T-cell (primary cell): ENCODE measurements at regions not wholly inside any gene's neighbourhood (a gene's known extent, or its start where the extent isn't known, plus 50 kb on each side); places are given as distances from the start of the nearest gene placed in this dataset.

Experiments
- ATAC-seq, 4 experiments: fragments of 200-7000 bp in 3 of 4; fragments of 150-1000 bp in 1 of 4; cut with Tn5 transposase; replicated peaks in 1 of 4; 1 replicate in 3 of 4; 2 replicates in 1 of 4; pipeline ENCODE4 v1.10.0; 2021; ENCODE audit warnings: moderate library complexity in 3 of 4, mild to moderate bottlenecking in 2 of 4, moderate number of reproducible peaks in 1 of 4
- CTCF ChIA-PET, 2 donors: fragments of 300-600 bp; sonication (Branson Sonifier 250); formaldehyde crosslinking; loops; one replicate each; lab custom pipeline; 2022; ENCODE audit warnings: antibody characterized with exemption in 2 of 2; lab: Charles Lee
- POLR2A ChIA-PET, 2 donors: fragments of 300-600 bp; sonication (Branson Sonifier 250); formaldehyde crosslinking; loops; one replicate each; lab custom pipeline; 2022; ENCODE audit warnings: antibody characterized with exemption in 2 of 2; lab: Charles Lee
- DNase-seq, 35 experiments: peaks; one replicate each; pipeline versions ENCODE4 v3.0.0 to v3.0.0-alpha.2; 2013 to 2023
- H3K27ac ChIP-seq: one replicate; pipeline ENCODE4 v1.5.1; 2013; ENCODE audit warnings: low read length
- H3K27me3 ChIP-seq, 2 experiments: replicated peaks in 1 of 2; 1 replicate in 1 of 2; 2 replicates in 1 of 2; pipeline versions ENCODE4 v1.6.1 to v1.7.0; 2013; ENCODE audit warnings: low read length in 1 of 2, mixed read lengths in 1 of 2; ENCODE audit not compliant: control insufficient read depth in 2 of 2, insufficient read depth in 2 of 2; ENCODE audit errors: extremely low read depth in 1 of 2
- H3K36me3 ChIP-seq, 2 donors: 1 replicate in 1 of 2; 2 replicates in 1 of 2; pipeline versions ENCODE4 v1.6.1 to v1.7.0; 2013; ENCODE audit warnings: low read length in 1 of 2; ENCODE audit not compliant: control insufficient read depth in 2 of 2, insufficient read depth in 1 of 2; ENCODE audit errors: extremely low read depth in 1 of 2
- H3K4me1 ChIP-seq, 2 experiments: 1 replicate in 1 of 2; 2 replicates in 1 of 2; pipeline versions ENCODE4 v1.6.1 to v1.7.0; 2013; ENCODE audit warnings: low read length in 2 of 2, mixed read lengths in 1 of 2; ENCODE audit not compliant: insufficient read depth in 2 of 2, control insufficient read depth in 1 of 2; ENCODE audit errors: extremely low read depth in 1 of 2
- H3K4me3 ChIP-seq, 2 donors: 1 replicate in 1 of 2; 2 replicates in 1 of 2; pipeline versions ENCODE4 v1.5.1 to v1.7.0; 2013; ENCODE audit warnings: mild to moderate bottlenecking in 2 of 2, low read length in 1 of 2, moderate library complexity in 1 of 2; ENCODE audit not compliant: control insufficient read depth in 1 of 2; ENCODE audit errors: extremely low read depth in 1 of 2
- H3K9me3 ChIP-seq: 2 replicates; pipeline ENCODE4 v1.7.0; 2013
- H3K27ac Mint-ChIP-seq, 2 donors: one replicate each; pipeline ENCODE4 v1.8.0; 2020 to 2021; ENCODE audit warnings: mild to moderate bottlenecking in 2 of 2, mixed read lengths in 2 of 2
- H3K27me3 Mint-ChIP-seq, 2 donors: one replicate each; pipeline ENCODE4 v1.8.0; 2021 to 2022; ENCODE audit warnings: mixed read lengths in 2 of 2
- H3K36me3 Mint-ChIP-seq: one replicate; pipeline ENCODE4 v1.8.0; 2021; ENCODE audit warnings: mixed read lengths
- H3K4me1 Mint-ChIP-seq, 3 donors: one replicate each; pipeline ENCODE4 v1.8.0; 2020 to 2022; ENCODE audit warnings: mixed read lengths in 3 of 3, mild to moderate bottlenecking in 1 of 3
- H3K4me3 Mint-ChIP-seq, 3 donors: one replicate each; pipeline ENCODE4 v1.8.0; 2020 to 2022; ENCODE audit warnings: mild to moderate bottlenecking in 3 of 3, mixed read lengths in 3 of 3, moderate library complexity in 3 of 3
- H3K9me3 Mint-ChIP-seq, 3 donors: one replicate each; pipeline ENCODE4 v1.8.0; 2020 to 2022; ENCODE audit warnings: mixed read lengths in 3 of 3
- WGBS: methylation state at CpG from one replicate; pipeline ENCODE4 v1.1.5; 2013; ENCODE audit warnings: missing lambda C conversion rate; ENCODE audit not compliant: insufficient coverage; 5-methylcytosine and 5-hydroxymethylcytosine counted together

GRCh38 chrX:66328950-66329596 lies 165.0 kb downstream of the HEPH start:
- Histone ChIP-seq H3K4me3 (no peak overlapping the region), H3K27me3 (no peaks in the 10 kb centered on the region), H3K4me1 (no peaks in the 10 kb centered on the region), H3K36me3 (no peaks in the 10 kb centered on the region), H3K9me3 (no peaks in the 10 kb centered on the region), H3K27ac (no peak overlapping the region)
- DNase-seq, result no peak
- no peak for ATAC-seq
- no CpG with 5 or more reads among the region's 25 CpGs for WGBS
- Mint-ChIP-seq H3K4me1 (no peaks in the 10 kb centered on the region), H3K4me3 (no peak overlapping the region), H3K27ac (no peak overlapping the region), H3K9me3 (no peaks in the 10 kb centered on the region), H3K27me3 (peaks cover 0 to 3% of the 10 kb centered on the region in 2 donors), H3K36me3 (no peaks in the 10 kb centered on the region)
- ChIA-PET CTCF (no interaction called here), POLR2A (no interaction called here)

- Mint-ChIP-seq H3K9me3 (peaks cover 0 to 5% (median 0%) of the 10 kb centered on the region in 3 donors), H3K4me3 (no peak overlapping the region), H3K4me1 (no peaks in the 10 kb centered on the region), H3K36me3 (no peaks in the 10 kb centered on the region), H3K27ac (no peak overlapping the region), H3K27me3 (peaks cover 0 to 17% of the 10 kb centered on the region in 2 donors)
- ChIA-PET CTCF (no interaction called here), POLR2A (no interaction called here)
- H3K36me3 ChIP-seq, result no peaks in the 10 kb centered on the region
- H3K9me3 ChIP-seq, result no peaks in the 10 kb centered on the region
- WGBS, result no CpG with 5 or more reads among the region's 3 CpGs
- H3K27me3 ChIP-seq, result no peaks in the 10 kb centered on the region
- no peak overlapping the region for H3K4me3 ChIP-seq
- no peak for DNase-seq
- no peak overlapping the region for H3K27ac ChIP-seq
- no peak for ATAC-seq
- H3K4me1 ChIP-seq, result no peaks in the 10 kb centered on the region
Observed at GRCh38 chrX:66360894-66361293, 196.8 kb downstream of the HEPH start.

DNA sequence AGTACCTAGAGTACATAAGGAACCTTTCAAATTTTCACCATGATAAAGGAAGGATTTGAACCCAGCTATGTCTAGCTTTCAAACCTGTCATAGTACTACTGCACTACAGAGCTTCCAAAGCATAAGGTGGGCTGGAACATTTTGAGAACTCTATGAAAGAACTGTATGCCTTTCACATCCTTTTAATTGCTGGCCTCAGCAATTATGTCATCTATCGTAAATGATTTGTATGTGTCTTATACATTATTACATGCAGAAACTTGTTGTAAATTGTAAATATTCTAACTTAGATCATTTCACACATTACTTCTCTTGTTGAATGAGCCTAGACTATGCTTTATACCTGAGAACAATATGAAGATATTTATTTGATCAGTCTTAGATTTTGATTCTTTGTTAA lies 220.7 kb downstream of the HEPH start:
- no peak overlapping the region for H3K27ac Mint-ChIP-seq
- no peaks in the 10 kb centered on the region for H3K36me3 Mint-ChIP-seq
- WGBS, result no CpG with 5 or more reads among the region's 1 CpG
- H3K4me1 Mint-ChIP-seq, result no peaks in the 10 kb centered on the region
- Histone ChIP-seq H3K27ac (no peak overlapping the region), H3K4me3 (no peak overlapping the region), H3K36me3 (no peaks in the 10 kb centered on the region), H3K9me3 (no peaks in the 10 kb centered on the region), H3K4me1 (no peaks in the 10 kb centered on the region), H3K27me3 (no peaks in the 10 kb centered on the region)
- ChIA-PET POLR2A (no interaction called here), CTCF (no interaction called here)
- DNase-seq, result no peak
- no peaks in the 10 kb centered on the region for H3K9me3 Mint-ChIP-seq
- H3K4me3 Mint-ChIP-seq, result no peak overlapping the region
- peaks cover 0 to 28% of the 10 kb centered on the region in 2 donors for H3K27me3 Mint-ChIP-seq
- ATAC-seq, result no peak

GRCh38 chrX:66399273-66399672 lies 235.2 kb downstream of the HEPH start:
- no CpG with 5 or more reads among the region's 1 CpG for whole genome bisulfite sequencing
- ChIA-PET CTCF (interaction anchor here in 1 of 2 donors (0.6 kb wide), 1 partner anchor 803 kb away, joined by 4 read pairs; no protein-coding TSS in a partner anchor), POLR2A (no interaction called here)
- Mint-ChIP-seq H3K27me3 (peaks cover 3 to 23% of the 10 kb centered on the region in 2 donors), H3K9me3 (peaks cover 7 to 9% (median 8%) of the 10 kb centered on the region in 3 donors), H3K36me3 (no peaks in the 10 kb centered on the region), H3K27ac (no peak overlapping the region), H3K4me1 (peaks cover 0 to 5% (median 5%) of the 10 kb centered on the region in 3 donors), H3K4me3 (no peak overlapping the region)
- Histone ChIP-seq H3K4me3 (no peak overlapping the region), H3K27me3 (no peaks in the 10 kb centered on the region), H3K9me3 (no peaks in the 10 kb centered on the region), H3K36me3 (no peaks in the 10 kb centered on the region), H3K27ac (no peak overlapping the region), H3K4me1 (no peaks in the 10 kb centered on the region)
- DNase-seq (no peak), ATAC-seq (no peak)

GRCh38 chrX:66402165-66402564 lies 236.7 kb downstream of the EDA2R start:
- H3K27ac ChIP-seq, result no peak overlapping the region
- Mint-ChIP-seq H3K27me3 (peaks cover 3 to 26% of the 10 kb centered on the region in 2 donors), H3K9me3 (peaks cover 0 to 2% (median 0%) of the 10 kb centered on the region in 3 donors), H3K4me1 (peaks cover 0 to 5% (median 5%) of the 10 kb centered on the region in 3 donors), H3K4me3 (no peak overlapping the region), H3K36me3 (no peaks in the 10 kb centered on the region), H3K27ac (no peak overlapping the region)
- H3K27me3 ChIP-seq, result peaks cover 0 to 2% of the 10 kb centered on the region in 2 experiments
- CTCF ChIA-PET, result no interaction called here
- DNase-seq (no peak), ATAC-seq (no peak)
- H3K9me3 ChIP-seq, result no peaks in the 10 kb centered on the region
- no peaks in the 10 kb centered on the region for H3K4me1 ChIP-seq
- POLR2A ChIA-PET, result no interaction called here
- no peaks in the 10 kb centered on the region for H3K36me3 ChIP-seq
- H3K4me3 ChIP-seq, result no peak overlapping the region

GRCh38 chrX:66408507-66408906 lies 230.4 kb downstream of the EDA2R start:
- no peak overlapping the region for H3K27ac Mint-ChIP-seq
- ChIA-PET POLR2A (no interaction called here), CTCF (interaction anchor here (0.5 to 1.0 kb wide), 4 partner anchors 323 to 830 kb away, joined by 3 to 4 read pairs (median 3); no protein-coding TSS in a partner anchor)
- Histone ChIP-seq H3K4me3 (no peak overlapping the region), H3K4me1 (no peaks in the 10 kb centered on the region), H3K27ac (no peak overlapping the region), H3K36me3 (no peaks in the 10 kb centered on the region), H3K27me3 (peaks cover 0 to 2% of the 10 kb centered on the region in 2 experiments), H3K9me3 (no peaks in the 10 kb centered on the region)
- H3K4me3 Mint-ChIP-seq, result no peak overlapping the region
- no CpG with 5 or more reads among the region's 3 CpGs for WGBS
- no peaks in the 10 kb centered on the region for H3K36me3 Mint-ChIP-seq
- ATAC-seq, result no peak
- DNase-seq, result peak in 1 of 35 experiments; percentile 36
- no peaks in the 10 kb centered on the region for H3K4me1 Mint-ChIP-seq
- H3K9me3 Mint-ChIP-seq, result no peaks in the 10 kb centered on the region
- peaks cover 5 to 34% of the 10 kb centered on the region in 2 donors for H3K27me3 Mint-ChIP-seq
